Endothelial cell of umbilical vein (primary cell): ENCODE measurements at regions not wholly inside any gene's neighbourhood (a gene's known extent, or its start where the extent isn't known, plus 50 kb on each side); places are given as distances from the start of the nearest gene placed in this dataset.

Source experiments
- CTCF ChIP-seq, 2 donors: IDR thresholded peaks; 1 replicate in 1 of 2; 2 replicates in 1 of 2; pipeline ENCODE4 v1.5.1; 2011; ENCODE audit warnings: low read length in 2 of 2, mild to moderate bottlenecking in 2 of 2, moderate library complexity in 2 of 2, control low read depth in 1 of 2, inconsistent platforms in 1 of 2, low read depth in 1 of 2; ENCODE audit not compliant: insufficient read depth in 1 of 2; ENCODE audit errors: extremely low read depth in 1 of 2
- EZH2 ChIP-seq: IDR thresholded peaks from 2 replicates; pipeline ENCODE4 v1.6.1; 2012; ENCODE audit warnings: borderline replicate concordance, low read depth, mild to moderate bottlenecking, moderate library complexity, low read length, inconsistent platforms; ENCODE audit not compliant: severe bottlenecking
- FOS ChIP-seq: IDR thresholded peaks from 2 replicates; pipeline ENCODE4 v1.6.1; 2011; ENCODE audit warnings: mild to moderate bottlenecking, low read length, moderate library complexity, borderline replicate concordance; ENCODE audit not compliant: insufficient read depth
- JUN ChIP-seq: IDR thresholded peaks from 2 replicates; pipeline ENCODE4 v1.6.1; 2011; ENCODE audit warnings: borderline replicate concordance, low read depth; ENCODE audit not compliant: insufficient read length, insufficient read depth
- POLR2A ChIP-seq: IDR thresholded peaks from 2 replicates; pipeline ENCODE4 v1.6.1; 2012; ENCODE audit warnings: low read depth, mild to moderate bottlenecking, control low read depth, low read length
- POLR2AphosphoS5 ChIP-seq: IDR thresholded peaks from 2 replicates; pipeline ENCODE4 v1.6.1; 2012; ENCODE audit warnings: low read depth, mild to moderate bottlenecking, control low read depth, low read length, moderate library complexity; ENCODE audit not compliant: insufficient read depth
- TF ChIP-seq, protein P1 (sequence below): IDR thresholded peaks from 2 replicates; pipeline ENCODE4 v1.6.1; 2011; ENCODE audit not compliant: insufficient read depth, insufficient read length

- TF ChIP-seq POLR2AphosphoS5 (no peak), FOS (no peak), CTCF (IDR thresholded peaks at IDR 0.05; ENCODE audit: extremely low read depth in 1 of 2, insufficient read depth in 1 of 2, low read depth in 1 of 2, low read length in 2 of 2) (no peak), EZH2 (no peak), POLR2A (no peak), JUN (no peak)
- TF ChIP-seq, protein P1, sequence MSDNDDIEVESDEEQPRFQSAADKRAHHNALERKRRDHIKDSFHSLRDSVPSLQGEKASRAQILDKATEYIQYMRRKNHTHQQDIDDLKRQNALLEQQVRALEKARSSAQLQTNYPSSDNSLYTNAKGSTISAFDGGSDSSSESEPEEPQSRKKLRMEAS: no peak
These were observed 126.2 kb downstream of the HNRNPD start for GRCh38 chr4:82247629-82248028.
